Fibroblast of villous mesenchyme (primary cell): ENCODE measurements at regions not wholly inside any gene's neighbourhood (a gene's known extent, or its start where the extent isn't known, plus 50 kb on each side); places are given as distances from the start of the nearest gene placed in this dataset.

Source experiments
- DNase-seq: peaks from one replicate; pipeline ENCODE4 v3.0.0-alpha.2; 2010; ENCODE audit warnings: low read depth
- H3K4me3 ChIP-seq: 2 replicates; pipeline ENCODE4 v1.5.1; 2011; ENCODE audit warnings: low read depth, mild to moderate bottlenecking, low read length
- TF ChIP-seq, protein P1 (sequence below): IDR thresholded peaks from 2 replicates; pipeline ENCODE4 v1.5.1; 2012; ENCODE audit warnings: low read depth, mild to moderate bottlenecking, low read length; ENCODE audit not compliant: insufficient read depth

DNA sequence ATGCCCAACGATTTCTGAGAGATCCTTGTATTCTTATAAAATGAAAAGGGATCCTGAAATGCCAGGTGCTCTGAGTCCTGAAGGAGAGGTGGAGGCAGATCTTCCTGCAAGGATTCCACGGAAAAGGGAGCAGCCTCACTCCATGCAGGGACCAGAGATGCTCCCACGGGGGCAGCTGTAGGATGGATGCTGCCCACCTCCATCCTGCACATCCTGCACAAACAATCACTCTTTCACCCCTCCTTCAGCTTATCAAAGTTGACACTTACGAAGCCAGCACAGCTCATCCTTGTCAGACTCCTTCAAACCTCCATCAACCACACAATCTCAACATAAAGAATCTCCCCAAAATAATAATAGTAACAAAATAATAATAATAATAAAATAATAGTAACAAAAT is 119.1 kb downstream of the GGTLC2 start:
- TF ChIP-seq, protein P1, sequence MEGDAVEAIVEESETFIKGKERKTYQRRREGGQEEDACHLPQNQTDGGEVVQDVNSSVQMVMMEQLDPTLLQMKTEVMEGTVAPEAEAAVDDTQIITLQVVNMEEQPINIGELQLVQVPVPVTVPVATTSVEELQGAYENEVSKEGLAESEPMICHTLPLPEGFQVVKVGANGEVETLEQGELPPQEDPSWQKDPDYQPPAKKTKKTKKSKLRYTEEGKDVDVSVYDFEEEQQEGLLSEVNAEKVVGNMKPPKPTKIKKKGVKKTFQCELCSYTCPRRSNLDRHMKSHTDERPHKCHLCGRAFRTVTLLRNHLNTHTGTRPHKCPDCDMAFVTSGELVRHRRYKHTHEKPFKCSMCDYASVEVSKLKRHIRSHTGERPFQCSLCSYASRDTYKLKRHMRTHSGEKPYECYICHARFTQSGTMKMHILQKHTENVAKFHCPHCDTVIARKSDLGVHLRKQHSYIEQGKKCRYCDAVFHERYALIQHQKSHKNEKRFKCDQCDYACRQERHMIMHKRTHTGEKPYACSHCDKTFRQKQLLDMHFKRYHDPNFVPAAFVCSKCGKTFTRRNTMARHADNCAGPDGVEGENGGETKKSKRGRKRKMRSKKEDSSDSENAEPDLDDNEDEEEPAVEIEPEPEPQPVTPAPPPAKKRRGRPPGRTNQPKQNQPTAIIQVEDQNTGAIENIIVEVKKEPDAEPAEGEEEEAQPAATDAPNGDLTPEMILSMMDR: no peak
- H3K4me3 ChIP-seq: no peak overlapping the region
- no peak for DNase-seq

DNA sequence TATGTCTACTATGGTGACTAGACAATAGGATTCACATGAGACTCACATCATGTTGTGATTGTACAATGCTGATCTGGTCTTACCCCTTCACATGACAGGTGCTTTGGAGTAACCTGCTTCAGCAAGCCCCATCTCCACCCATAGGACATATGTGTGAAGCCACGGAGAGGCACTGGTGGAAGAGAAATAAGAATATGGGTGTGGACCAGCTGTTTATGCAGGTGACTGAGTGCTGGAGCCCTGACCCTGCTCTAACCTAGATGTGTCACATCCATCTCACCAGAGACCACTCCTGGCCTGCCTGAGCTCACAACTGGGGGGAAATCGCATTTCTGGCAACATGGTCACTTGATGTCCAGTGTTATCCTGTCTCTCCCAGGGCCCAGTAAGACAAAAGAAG is 119.7 kb downstream of the GGTLC2 start:
- DNase-seq: no peak
- H3K4me3 ChIP-seq: no peak overlapping the region
- TF ChIP-seq, protein P1: no peak

DNA sequence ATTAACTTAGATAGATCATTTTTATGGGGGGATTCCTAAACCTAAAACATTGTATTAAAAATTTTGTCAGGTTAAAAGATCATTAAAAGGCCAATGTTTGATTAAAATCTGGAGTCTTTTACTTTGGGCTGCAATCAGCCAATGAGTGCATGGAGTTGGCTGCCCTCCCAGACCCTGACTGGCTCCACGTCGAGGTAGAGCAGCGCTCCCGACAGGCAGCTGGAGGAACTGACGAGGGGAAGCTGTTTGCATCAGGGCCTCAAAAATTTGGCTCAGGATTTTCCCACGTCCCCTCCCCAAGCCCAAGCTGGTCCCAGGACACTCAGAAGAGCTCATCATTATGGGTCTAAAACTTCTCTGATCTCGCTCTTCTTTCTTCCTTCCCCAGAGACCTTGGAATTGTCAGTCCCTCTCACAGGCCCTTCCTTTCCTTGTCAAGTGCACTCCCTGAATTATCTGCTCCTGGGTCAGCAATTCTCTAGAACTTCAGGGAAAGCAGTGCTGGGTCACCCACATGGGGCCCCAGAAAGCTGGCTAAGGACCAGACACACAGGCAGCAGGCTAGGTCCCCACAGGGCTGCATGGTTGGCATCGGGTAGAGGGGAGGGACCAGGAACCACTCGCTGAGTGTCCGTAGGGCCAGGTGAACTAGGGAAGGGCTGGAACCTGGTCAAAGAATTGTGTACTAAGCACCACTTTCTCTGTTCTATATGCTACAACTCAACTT is 119.6 kb upstream of the IGLL5 start:
- TF ChIP-seq, protein P1: peak; percentile 21
- H3K4me3 ChIP-seq: no peak overlapping the region
- DNase-seq: no peak

DNA sequence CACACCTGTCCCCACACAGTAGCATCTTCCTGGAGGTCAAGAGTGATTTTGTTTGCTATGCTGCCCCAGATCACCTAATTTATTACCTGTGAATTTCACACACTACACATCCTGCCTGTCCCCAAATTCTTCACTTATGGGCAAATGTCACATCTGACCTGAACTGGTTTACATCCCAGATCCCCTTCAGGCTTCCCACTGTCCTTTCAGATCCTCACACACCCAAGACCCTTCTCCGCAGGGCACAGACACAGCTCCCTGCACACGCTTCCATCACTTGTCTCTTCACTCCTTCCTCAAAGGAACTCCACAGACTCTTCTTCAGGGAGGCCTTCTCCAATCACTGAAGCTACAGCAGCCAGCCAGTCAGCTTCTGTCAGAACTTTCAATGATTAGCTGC is 118.7 kb upstream of the IGLL5 start:
- TF ChIP-seq, protein P1: no peak
- no peak for DNase-seq
- no peak overlapping the region for H3K4me3 ChIP-seq

DNA sequence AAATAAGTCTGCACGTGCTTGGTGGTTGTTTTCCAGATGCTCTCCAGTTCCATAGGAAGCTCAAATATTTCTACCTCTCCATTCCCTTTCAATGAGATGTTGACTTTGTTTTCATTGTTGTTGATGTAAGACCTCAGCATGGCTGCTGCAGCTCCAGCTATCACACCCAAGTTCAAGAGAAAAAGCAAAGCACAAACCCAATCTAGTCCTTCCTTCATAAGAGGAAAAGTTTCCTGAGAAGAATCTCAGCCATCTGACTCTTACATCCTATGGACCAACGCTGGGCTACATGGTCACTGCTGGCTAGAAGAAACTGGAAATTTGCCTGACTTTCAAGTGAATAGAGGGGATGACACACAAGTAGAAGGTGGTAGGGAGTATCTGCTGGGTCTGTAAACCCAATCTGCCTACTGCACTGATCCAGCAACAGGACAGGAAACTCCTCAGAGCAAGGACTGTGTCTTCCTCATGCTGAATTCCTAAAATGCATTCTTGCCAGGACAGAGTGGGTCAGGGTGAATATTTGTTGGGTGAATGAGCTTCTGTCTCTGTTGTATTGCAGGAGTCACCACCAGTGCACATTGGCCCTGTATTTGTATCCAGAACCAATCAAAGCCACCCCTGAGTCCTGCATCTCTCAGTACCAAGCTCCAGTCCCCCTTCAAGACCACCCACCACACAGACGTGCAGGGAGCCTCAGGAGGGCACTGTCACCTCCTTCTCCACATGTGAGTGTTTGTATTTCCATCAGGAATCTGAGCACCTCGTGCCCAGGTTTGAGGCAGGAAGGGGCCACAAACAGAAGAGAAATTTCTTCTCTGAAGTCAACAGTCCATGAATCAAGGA is 118.0 kb upstream of the IGLL5 start:
- TF ChIP-seq, protein P1: no peak
- no peak overlapping the region for H3K4me3 ChIP-seq
- DNase-seq: no peak

DNA sequence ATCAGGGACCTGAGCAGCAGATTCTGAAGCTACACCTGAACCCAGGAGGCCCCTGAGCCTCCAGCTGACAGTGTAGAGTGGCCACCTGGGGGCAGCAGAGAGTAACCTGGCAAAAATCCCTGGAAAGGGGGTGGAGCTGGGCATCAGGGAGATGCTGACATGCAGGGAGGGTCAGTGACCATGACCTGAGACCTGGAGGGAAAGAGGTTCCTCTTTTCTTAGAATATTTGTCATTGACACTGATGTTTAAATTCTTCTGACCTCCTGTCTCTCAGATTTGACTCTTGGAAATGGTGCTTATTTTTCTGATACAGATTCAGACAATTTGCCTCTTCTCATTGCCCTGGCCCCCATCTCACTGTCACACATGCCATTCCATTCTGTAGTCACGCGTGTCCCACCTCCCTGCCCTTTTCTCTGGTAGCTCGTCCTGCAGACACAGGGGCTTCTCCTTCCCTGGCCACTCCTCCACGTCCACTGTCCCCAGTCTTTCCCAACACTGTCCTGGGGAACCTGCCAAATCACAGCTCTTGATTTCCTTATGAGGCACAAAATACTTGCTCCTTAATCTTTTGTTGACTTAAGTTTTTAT is 117.2 kb upstream of the IGLL5 start:
- peak; percentile 20 for DNase-seq
- TF ChIP-seq, protein P1: peak; percentile 81
- H3K4me3 ChIP-seq: no peak overlapping the region
